ENCODE measurements at regions not wholly inside any gene's neighbourhood (a gene's known extent, or its start where the extent isn't known, plus 50 kb on each side); places are given as distances from the start of the nearest gene placed in this dataset.
"Not testable (repeated sequence)": the region's sequence is repeated elsewhere in the genome, so short reads cannot be mapped to it uniquely, and the experiment has no call there.

DNA sequence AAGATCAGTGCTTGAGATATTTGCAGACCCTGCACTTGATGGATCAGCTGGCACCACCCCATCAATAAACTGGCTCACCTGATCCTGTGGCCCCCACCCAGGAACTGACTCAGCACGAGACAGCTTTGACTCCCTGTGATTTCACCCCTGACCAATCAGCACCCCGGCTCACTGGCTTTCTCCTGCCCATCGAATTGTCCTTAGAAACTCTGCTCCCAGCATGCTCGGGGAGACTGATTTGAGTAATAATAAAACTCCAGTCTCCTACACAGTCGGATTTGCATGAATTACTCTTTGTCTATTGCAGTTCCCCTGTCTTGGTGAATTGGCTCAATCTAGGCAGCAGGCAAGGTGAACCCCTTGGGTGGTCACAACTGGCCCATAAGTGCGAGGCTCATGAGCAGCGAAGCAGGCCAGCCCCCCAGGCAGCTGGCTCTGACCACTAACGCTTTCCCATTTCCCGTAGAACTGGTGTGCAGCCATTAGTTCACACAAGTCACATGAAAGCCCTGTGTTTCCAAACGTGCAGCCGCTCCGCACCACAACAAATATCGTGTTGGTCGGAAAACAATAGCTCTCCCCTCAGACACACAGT is 79.6 kb downstream of the RSPH3 start:
- DNase-seq (ENCODE audit: low read depth), result no peak

DNA sequence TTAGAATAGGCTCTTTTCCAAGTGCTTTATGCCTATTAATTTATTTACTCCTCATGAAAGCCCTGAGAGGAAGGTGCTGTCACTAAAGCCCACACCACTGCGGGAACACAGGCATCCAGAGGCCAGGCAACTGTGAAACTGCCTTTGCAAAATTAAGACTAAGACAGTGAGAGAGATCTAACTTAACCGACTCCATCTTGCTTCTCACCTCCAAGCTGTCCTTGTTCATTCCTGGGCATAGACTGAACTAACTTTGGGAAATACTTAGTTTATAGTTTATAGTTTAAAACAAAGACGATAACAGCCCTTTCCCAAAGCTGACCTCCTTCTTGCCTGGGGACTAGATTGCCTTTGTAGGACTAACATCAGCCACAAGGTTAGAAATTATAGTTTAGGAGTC is 80.1 kb downstream of the RSPH3 start:
- no peak for DNase-seq (ENCODE audit: low read depth)

DNA sequence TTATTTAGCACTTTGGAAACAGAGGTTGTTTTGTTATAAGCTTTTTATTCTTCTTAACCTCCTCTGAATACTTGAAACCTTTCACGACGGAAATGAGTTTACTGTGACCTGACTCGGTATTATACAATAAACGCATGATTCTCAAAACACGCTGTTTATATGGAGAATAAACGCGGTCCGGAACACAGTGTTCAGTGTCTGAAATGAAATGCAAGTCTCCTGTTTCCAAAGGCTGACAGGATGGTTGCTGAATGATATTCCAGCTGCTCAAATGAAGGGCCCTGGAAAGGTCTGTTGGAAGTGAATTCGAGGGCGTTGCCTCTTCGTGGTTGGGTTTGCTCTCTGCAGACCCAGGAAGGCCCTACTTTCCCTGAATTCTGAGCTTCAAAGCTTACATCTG is 83.4 kb downstream of the RSPH3 start:
- no peak for DNase-seq (ENCODE audit: low read depth)

DNA sequence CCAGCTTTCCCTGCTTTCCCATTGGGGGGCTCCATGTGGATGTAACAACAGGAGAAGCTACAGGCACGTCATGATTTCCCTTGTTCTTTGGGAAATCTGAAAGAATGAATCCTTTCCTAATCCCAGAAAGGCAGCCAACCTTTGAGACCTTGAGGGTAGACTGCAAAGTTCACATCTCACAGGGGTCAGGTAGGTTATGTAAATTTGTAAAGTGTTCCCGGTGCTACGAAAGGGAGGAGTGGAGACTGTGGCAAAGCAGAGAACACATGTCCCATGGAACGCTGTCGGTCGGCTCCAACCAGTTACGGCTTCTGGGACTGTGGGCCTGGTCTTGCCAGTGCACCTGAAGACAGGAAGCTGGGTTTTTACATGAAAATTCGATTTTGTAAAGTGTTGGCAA is 85.1 kb downstream of the RSPH3 start:
- no peak for DNase-seq (ENCODE audit: low read depth)

DNA sequence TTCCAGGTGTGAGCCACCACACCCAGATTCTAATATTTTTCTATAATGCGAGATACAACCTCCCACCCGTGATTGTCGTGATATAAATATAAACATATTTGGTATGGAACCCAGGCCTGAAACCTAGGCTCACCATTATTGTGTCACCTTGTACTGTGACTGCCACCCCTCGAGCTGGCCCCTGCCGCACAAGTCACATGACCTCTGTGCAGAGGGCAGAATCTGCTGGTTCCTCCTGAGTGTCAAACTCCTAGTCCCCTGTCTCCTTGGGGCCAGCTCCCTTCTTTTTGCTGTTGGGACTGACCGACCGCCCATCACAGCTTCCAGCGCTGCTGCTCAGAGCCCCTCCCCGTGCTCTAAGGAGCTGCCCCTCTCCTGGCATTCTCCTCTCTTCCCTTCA is 86.4 kb downstream of the RSPH3 start:
- no peak for DNase-seq (ENCODE audit: low read depth)

DNA sequence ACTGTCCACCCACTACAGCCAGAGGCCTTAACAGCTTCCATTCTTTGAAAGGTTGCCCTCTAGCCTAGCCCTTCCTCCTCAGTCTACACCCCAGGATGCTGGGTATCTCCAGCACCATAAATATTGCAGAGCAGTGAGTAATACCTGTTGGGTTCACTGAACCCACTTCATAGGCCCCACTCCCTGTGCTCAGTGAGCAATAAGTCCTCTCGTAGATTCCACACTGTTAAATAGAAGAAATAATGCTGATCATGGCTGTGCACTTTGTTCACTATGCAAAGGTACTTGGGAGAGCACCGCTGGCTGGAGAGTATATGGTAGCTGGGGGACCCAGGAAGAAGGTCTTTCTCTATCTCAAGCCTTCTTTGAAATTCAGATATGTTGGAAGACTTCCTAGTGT is 87.3 kb downstream of the RSPH3 start:
- DNase-seq (ENCODE audit: low read depth), result no peak

DNA sequence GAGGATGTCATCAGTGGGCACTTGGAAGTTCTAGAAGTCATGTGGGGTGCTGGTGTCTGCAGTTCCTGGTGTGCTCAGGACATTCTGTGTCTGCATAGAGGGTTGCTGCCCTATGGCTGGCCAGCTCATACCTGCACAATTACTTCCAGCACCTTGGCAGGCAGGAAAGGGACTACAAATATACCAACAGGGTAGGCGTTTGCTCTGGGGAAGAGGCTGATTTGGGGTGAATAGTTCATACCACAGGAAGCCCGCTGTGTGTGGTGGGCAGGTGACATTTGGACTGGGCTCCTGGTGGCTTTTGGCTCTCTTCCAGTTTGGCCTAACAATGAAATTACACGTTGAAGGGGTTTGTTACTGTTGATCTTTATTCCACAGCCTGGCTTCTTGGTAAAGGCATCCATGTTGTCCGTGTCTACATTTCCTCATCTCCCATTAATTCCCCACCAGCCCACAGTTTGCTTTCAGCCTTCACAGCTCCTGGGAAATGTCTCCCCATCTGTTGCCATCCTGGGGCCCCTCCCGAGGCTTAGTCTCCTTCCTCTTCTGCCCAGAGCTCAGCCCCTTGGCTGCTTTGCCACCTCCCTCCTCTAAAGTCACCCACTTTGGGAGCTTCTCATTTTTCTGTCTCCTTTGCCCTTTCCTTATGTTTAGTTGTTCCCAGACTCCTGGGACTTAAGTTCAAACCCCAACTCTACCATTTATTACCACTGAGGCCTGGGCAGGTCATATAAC is 88.1 kb downstream of the RSPH3 start:
- peak; percentile 15 for DNase-seq (ENCODE audit: low read depth)

DNA sequence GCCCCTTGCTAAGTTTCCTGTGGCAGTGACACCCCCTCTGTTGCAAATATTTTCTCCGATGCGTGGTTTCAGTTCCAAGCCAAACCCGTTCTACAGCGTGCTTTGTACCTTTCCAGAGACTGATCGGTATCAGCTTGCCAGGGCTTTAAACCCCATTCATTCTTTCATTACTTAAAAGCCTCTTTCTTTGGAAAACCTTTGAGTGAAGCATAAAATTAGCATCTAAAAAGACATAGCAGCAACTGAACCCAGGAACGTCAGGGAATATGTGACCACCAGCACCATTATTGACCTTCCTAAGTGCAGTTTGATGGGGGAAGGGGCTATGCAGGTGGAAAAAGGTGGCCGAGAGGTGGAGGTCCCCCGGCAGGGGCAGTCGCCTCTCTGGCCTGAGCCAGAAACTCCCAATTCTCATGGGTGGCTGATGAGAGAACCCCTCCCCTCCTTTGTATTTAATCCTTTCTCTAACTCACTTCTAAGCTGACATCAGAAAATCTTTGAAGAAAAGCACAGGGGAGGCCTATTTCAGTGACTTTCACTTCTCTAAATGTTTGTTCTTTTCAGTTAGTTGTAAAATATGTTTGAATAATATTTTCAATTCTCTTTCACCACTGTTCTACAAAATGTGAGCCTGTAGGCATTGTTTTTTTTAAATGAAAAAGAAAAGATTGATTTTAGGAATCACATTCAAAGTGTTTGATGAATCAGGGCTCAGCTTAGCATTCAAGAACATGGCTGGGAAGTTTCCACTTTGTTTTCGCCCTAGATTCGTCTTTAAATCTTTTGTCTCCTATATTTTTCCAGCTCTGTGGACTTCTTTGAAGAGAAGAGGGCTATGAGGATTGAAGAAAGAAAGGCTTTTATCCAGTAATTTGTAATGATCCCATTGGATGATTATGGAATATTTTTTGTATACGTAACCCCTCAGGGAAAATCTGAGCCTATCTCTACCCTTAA is 89.2 kb downstream of the RSPH3 start:
- DNase-seq (ENCODE audit: low read depth), result no peak

DNA sequence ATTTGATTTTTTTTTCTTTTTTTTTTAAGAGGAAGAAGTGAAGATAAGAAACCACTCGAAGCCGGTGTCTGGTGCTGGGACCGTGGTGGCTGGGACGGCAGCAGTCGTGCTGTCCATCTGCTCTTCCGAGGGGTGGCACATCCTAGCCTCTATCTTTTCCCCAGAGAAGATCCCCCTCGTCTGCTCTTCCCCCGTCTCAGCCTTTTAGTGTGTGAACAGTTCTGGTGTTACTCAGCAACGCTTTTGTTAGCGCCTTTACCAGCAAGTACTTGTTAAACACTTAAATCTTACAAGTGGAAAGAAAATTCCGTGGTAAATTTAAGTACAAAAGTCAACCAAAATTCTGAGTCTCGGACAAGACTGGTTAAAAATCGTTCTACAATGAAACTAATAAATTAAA is 90.1 kb downstream of the RSPH3 start:
- no peak for DNase-seq (ENCODE audit: low read depth)

DNA sequence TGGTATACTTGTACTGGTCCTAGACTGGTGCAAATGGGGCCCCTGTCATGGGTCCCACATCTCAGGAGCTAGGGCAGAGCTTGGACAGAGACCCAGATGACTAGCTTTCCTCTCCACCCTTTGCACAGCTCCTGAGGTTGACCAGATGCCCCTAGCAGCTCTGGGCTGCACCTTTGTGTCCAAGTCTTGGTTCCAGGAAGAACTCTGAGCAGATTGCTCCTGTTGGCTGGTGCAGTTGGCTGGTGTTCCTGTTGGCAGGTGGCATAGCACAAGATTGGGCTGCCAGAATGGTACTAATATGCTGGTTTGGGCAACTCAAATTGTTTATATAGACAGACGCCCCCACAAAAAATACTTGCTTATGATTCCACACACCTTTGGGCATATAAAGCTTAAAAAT is 89.4 kb upstream of the EZR start:
- DNase-seq (ENCODE audit: low read depth), result no peak

DNA sequence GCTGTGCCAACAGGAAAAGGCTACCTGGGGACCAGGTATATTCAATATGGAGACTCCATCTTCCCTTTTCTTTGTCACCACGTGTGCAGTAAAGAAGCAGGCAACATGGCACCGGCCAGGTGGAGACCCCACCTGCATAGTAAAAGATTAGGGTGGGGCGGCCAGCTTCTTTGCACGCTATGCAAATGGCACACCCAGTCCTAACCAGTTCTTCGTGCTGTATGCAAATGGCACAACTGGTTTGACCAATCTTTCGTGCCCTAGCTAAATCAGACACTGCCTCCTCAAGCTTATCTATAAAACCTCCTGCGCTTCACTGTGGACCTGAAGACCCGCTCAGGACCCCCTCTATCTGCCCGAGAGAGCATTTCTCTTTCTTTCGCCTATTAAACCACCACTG is 88.8 kb upstream of the EZR start:
- DNase-seq (ENCODE audit: low read depth), result no peak

DNA sequence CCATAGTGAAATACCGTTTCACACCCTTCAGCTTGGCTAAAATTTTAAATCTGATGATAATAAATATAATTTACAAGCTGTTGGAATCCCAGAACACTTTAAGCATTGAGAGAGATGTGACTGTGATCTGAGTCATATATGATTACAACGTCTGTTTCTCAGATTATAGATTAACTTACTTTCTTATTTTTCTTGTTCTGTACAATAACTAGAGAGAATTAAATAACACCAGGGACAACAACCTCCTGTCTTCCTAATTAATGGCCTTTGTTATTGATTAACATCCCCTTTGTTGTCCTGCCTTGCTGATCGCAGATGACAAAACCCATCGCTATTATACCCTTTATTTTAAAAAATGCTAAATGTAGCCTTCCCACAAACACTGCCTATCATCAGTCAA is 87.8 kb upstream of the EZR start:
- no peak for DNase-seq (ENCODE audit: low read depth)

DNA sequence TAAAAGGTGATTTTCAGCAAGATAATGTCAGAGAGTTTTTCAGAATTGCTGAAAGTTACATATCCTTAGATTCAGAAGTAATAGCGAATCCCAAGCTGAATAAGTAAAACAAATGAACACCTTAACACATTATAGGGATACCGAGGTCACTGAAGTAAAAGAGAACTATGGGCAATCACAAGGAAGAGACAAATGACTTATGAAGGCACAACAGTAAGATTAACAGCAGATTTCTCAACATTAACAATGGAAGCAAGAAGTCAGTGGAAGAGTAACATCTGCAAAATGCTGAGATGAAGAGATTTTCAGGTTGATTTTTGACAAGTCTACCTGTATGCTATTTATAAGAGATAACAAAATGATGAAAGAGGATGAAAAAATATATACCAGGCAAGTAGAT is 86.1 kb upstream of the EZR start:
- no peak for DNase-seq (ENCODE audit: low read depth)

DNA sequence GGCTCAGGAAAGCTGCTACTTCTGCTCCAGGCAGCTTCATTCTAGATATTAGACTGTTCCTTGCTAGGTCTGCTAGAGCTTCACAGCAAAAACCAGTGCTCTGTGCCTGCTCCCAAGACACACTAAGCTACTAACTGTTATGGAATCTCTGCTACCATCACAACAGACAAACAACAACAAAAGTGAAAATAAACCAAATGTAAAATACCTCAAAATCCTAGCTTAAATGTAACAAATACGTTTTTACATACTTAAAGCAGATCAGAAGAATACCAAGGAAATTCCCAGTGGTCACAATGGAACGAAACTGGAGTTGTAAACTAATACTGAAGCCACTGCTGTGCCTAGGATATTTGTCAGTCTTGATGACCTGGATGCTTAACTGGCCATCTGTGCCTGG is 84.6 kb upstream of the EZR start:
- no peak for DNase-seq (ENCODE audit: low read depth)

DNA sequence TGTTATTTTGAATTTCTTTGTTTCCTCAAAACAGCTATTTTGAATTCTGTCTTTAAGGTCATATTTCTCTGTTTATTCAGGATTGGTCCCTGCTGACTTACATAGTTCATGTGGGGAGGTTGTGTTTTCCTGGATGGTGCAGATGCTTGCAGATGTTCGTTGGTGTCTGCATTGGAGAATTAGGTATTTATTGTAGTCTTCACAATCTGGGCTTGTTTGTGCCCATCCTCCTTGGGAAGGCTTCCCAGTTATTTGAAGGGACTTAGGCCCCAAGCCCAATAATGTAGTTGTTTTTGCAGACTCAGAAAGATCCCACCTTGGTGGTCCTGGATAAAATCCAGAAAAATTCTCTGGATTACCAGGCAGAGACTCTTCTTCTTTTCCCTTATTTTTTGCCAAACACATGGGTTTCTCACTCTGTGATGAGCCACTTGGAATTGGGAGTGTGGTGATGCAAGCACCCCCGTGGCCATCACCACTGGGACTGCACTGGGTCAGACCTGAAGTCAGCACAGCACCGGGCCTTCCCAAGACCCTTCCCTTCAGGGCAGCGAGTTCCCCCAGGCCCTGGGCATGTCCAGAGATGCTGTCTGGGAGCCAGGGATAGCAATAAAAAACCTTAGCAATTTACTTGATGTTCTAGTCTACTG is 81.6 kb upstream of the EZR start:
- DNase-seq (ENCODE audit: low read depth), result no peak

DNA sequence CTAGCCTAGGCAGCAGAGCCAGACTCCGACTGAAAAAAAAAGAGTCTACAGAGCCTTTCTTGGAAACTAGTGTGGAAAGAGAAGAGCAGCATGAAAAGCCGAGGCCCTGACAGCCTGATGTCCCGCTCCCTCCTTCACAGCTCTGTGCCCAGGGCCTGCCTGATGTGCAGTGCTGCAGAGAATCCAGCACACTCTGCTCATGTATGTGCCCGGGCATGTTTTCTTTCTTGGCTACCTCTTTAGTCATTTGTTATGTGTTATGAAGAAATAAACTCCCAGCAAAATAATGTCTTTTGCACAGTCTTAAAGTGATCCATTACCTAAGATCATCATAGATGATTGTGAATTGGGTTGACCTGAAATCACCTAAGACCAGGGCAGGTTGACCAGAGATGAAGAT is 78.1 kb upstream of the EZR start:
- DNase-seq (ENCODE audit: low read depth), result no peak

DNA sequence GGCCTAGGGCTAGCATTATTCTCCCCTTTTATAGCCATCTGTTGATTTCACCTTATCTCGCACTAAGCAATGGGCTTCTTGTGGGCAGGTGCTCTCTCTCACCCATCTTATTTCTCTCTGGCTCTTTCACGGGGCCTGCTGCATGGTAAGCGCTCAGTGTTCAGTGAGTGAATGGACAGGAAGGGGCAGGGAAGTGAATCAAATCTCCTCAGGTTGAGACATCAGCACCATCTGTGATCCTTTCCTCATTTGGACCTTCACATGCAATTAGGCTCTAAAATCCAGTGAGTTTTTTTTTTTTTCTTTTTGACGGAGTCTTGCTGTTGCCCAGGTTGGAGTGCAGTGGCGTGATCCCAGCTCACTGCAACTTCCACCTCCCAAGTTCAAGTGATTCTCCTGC is 76.5 kb upstream of the EZR start:
- DNase-seq (ENCODE audit: low read depth), result no peak

DNA sequence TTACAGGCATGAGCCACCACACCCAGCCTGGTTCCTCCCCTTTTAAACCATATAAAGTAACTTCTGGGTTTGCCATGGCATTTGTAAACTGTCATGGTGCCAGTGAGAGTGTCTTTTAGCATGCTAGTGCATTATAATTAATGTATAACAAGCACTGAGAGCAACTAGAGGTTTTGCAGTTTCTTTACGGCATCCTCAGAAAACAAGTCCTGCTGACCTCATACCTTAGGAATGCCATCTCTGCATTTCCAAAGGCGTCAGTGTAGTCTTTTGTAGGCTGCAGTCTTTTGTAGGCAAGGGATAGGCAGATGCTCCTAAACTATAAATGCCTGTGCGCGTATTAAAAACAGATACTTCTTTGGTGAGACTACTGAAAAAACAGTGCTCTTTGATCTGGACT is 75.0 kb upstream of the EZR start:
- no peak for DNase-seq (ENCODE audit: low read depth)

DNA sequence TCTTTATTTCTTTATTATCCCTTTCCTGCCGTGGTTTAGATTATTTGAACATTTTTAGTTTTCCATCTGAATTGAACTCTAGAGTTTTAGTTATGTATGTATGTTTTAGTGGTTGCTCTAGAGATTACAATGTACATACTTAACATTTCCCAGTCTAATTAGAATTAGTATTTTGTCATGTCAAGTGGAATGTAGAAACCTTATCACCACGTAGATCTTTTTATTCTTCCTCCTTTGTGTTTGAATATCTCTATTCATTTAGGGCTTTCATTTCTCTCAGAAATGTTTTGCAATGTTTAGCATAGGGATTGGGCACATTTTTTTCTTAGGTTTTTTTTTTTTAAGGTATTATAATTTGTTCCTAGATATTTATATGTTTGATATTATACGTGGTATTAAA is 73.1 kb upstream of the EZR start:
- DNase-seq (ENCODE audit: low read depth), result no peak

DNA sequence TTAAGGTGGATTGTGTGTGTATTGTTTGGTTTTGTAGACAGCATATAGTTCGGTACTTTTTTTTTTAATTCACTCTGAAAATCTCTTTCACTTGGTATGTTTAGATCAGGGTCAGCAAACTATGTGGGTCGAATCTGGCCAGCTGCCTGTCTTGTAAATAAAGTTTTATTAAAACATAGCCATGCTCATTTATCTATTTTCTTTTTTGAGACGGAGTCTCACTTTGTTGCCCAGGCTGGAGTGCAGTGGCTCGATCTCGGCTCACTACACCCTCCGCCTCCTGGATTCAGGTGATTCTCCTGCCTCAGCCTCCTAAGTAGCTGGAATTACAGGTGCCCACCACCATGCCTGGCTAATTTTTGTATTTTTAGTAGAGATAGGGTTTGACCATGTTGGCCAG is 72.4 kb upstream of the EZR start:
- DNase-seq (ENCODE audit: low read depth), result not testable (repeated sequence)

DNA sequence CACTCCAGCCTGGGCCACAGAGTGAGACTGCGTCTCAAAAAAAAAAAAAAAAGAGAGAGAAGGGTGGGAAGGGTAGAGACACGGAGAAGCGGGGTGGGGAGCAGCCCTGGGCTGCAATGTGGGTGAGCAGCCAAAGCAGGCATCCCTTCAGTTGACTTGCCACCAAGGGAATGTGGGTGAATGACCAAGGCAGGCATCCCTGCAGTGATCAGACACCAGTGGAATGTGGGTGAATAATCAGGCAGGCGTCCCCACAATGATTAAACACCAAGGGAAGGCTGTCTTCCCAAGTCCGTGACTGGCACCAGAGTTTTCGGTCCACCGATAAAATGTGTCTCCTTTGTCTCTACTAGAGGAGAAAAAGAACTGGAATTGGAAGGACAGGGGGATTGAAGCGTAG is 69.0 kb upstream of the EZR start:
- DNase-seq (ENCODE audit: low read depth), result not testable (repeated sequence)

DNA sequence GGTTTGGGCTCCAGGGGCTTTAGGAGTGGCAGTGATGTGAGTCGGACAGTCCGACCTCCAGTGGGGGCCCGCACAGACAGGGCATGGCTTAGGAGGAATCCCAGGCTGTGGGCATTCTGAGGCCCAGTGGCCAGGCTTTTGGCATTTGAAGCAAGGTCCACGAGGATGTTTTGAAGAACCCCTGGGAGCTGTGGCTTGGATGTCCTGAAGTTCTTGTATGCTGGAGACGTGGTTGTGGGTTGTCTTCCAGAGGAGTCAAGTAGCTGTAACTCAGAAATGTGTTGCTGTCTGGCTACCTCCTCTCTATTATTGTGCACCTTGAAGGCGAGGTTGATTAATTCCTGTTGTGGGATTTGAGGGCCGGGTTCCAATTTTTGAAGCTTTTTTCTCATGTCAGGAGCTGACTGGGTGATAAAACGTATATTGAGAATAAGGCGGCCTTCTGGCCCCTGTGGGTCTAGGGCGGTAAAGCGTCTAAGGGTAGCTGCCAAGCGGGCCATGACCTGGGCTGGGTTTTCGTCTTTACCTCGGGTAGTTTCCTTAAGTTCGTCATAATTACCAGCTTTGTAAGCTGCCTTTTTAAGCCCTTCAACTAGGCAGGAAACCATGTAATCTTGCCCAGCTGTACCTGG is 67.3 kb upstream of the EZR start:
- DNase-seq (ENCODE audit: low read depth), result not testable (repeated sequence)
